K562 (cell line): ENCODE measurements at regions not wholly inside any gene's neighbourhood (a gene's known extent, or its start where the extent isn't known, plus 50 kb on each side); places are given as distances from the start of the nearest gene placed in this dataset.

ENCODE experiments used
- CBX3 ChIP-seq, 2 experiments: IDR thresholded peaks; 1 replicate in 1 of 2; 2 replicates in 1 of 2; pipeline ENCODE4 v1.6.1; 2012; ENCODE audit warnings: inconsistent platforms in 2 of 2, low read length in 2 of 2, borderline replicate concordance in 1 of 2, control low read depth in 1 of 2
- CBX8 ChIP-seq: fragments of 200-600 bp; sonication (generic); IDR thresholded peaks from 2 replicates; pipeline ENCODE4 v1.6.1; 2012; ENCODE audit warnings: borderline replicate concordance, mixed run types, low read depth, mild to moderate bottlenecking, moderate library complexity, mixed read lengths, low read length, control low read depth, inconsistent platforms; ENCODE audit not compliant: poor library complexity, severe bottlenecking; ENCODE audit errors: extremely low read depth
- DMBX1 ChIP-seq: fragments of 250-450 bp; sonication (Bioruptor Pico); IDR thresholded peaks from 2 replicates; pipeline ENCODE4 v1.8.0; 2022; ENCODE audit warnings: inconsistent platforms, mild to moderate bottlenecking, moderate library complexity, borderline replicate concordance
- KAT7 ChIP-seq: sonication (generic); formaldehyde crosslinking; IDR thresholded peaks from 2 replicates; pipeline ENCODE4 v1.8.0; 2022; ENCODE audit warnings: missing genetic modification reagents, mild to moderate bottlenecking, borderline replicate concordance
- POLR2A ChIP-seq: fragments of 450-650 bp; conservative IDR thresholded peaks from 2 replicates; pipeline ENCODE4 v1.6.1; 2016
- SOX6 ChIP-seq: fragments of 450-650 bp; IDR thresholded peaks from 2 replicates; pipeline ENCODE4 v1.6.1; 2014; ENCODE audit warnings: mild to moderate bottlenecking
- TBL1XR1 ChIP-seq, 2 experiments: IDR thresholded peaks; 2 replicates each; pipeline ENCODE4 v1.6.1; 2012; ENCODE audit warnings: improper control_type of control experiment in 2 of 2, low read length in 2 of 2, mild to moderate bottlenecking in 1 of 2
- ZBTB17 ChIP-seq: fragments of 450-650 bp; formaldehyde crosslinking; IDR thresholded peaks from 2 replicates; pipeline ENCODE4 v1.4.0; 2020; ENCODE audit warnings: mild to moderate bottlenecking
- ZFP1 ChIP-seq: fragments of 450-650 bp; formaldehyde crosslinking; IDR thresholded peaks from 2 replicates; pipeline ENCODE4 v1.4.0; 2020; ENCODE audit warnings: mild to moderate bottlenecking, mixed read lengths
- ZNF444 ChIP-seq: fragments of 250-450 bp; sonication (Bioruptor Pico); IDR thresholded peaks from 2 replicates; pipeline ENCODE4 v1.4.0; 2020; ENCODE audit warnings: mild to moderate bottlenecking, moderate library complexity
- TF ChIP-seq, protein P1 (sequence below): fragments of 450-650 bp; IDR thresholded peaks from 2 replicates; pipeline ENCODE4 v1.6.1; 2016; ENCODE audit warnings: missing biosample characterization, missing genetic modification characterization

DNA sequence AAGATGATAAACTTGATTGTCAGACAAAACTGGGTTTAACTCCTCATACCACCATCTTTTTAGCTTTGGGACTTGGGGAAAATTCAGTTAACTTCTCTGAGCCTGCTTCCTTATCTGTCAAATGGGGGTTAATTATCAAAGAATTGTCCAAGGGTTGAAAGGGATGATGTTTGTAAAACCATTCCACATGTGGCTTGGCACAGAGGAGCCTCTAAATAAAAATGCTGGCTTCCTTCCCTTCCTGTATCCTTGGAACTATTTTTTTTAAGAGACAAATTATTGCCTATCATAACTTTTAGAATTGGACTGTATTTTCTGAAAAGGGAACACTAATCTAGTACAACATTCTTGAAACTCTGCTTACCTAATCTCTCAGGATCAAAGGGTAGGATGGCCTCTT, 143.4 kb upstream of the USP24 start:
- TF ChIP-seq TBL1XR1 (IDR thresholded peaks at IDR 0.05; ENCODE audit: low read length in 2 of 2), result no peak
- no peak for TF ChIP-seq ZBTB17 (CRISPR knock-in tag)
- TF ChIP-seq DMBX1, result no peak
- TF ChIP-seq CBX3 (IDR thresholded peaks at IDR 0.05; ENCODE audit: borderline replicate concordance in 1 of 2, low read length in 2 of 2), result no peak
- TF ChIP-seq CBX8, result no peak
- TF ChIP-seq, protein P1, sequence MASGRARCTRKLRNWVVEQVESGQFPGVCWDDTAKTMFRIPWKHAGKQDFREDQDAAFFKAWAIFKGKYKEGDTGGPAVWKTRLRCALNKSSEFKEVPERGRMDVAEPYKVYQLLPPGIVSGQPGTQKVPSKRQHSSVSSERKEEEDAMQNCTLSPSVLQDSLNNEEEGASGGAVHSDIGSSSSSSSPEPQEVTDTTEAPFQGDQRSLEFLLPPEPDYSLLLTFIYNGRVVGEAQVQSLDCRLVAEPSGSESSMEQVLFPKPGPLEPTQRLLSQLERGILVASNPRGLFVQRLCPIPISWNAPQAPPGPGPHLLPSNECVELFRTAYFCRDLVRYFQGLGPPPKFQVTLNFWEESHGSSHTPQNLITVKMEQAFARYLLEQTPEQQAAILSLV (tag), result no peak
- no peak for TF ChIP-seq POLR2A
- no peak for TF ChIP-seq ZFP1 (CRISPR knock-in tag)
- TF ChIP-seq SOX6, result no peak
- no peak for TF ChIP-seq KAT7
- no peak for TF ChIP-seq ZNF444 (CRISPR knock-in tag)
